ENCODE measurements at regions not wholly inside any gene's neighbourhood (a gene's known extent, or its start where the extent isn't known, plus 50 kb on each side); places are given as distances from the start of the nearest gene placed in this dataset.
"Not testable (repeated sequence)": the region's sequence is repeated elsewhere in the genome, so short reads cannot be mapped to it uniquely, and the experiment has no call there.

DNA sequence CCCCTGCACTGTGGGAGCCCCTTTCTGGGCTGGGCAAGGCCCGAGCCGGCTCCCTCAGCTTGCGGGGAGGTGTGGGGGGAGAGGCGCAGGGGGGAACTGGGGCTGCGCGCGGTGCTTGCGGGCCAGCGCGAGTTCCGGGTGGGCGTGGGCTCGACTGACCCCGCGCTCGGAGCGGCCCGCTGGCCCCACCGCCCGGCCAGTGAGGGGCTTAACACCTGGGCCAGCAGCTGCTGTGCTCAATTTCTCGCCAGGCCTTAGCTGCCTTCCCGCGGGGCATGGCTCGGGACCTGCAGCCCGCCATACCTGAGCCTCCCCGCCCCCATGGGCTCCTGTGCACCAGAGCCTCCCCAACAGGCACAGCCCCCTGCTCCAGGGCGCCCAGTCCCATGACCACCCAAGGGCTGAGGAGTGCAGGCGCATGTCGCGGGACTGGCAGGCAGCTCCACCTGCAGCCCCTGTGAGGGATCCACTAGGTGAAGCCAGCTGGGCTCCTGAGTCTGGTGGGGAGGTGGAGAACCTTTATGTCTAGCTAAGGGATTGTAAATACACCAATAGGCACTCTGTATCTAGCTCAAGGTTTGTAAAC lies 122.8 kb upstream of the FAT4 start:
- H3K4me3 ChIP-seq (ENCODE audit: low read depth, low read length); H3K36me3 ChIP-seq (ENCODE audit: control insufficient read depth, insufficient read depth, low read length); H3K9me3 ChIP-seq (ENCODE audit: control insufficient read depth, insufficient read depth, low read depth, low read length); H3K4me1 ChIP-seq (ENCODE audit: control insufficient read depth, insufficient read depth, low read length); H3K9ac ChIP-seq (ENCODE audit: low read length); H3K27me3 ChIP-seq (ENCODE audit: control insufficient read depth, insufficient read depth, low read length); H3K27ac ChIP-seq (ENCODE audit: low read depth, low read length): not testable (repeated sequence)

DNA sequence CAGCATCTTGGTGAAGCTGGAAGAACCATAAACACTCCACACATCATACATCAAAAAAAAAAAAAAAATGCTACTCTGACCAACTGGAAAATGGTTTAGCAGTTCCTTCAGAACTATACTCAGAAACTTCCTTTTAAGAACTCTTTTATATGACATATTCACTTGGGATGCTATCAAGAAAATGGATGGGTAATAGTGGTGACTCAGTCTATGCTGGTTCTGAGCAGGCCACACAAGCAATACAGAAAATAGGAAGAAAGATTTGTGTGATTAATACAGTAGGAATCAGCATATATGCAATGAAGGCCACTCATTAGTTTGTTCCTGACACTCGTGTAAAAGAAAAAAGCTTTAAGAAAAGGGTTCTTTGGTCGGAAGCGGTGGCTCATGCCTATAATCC lies 123.5 kb upstream of the FAT4 start:
- Histone ChIP-seq H3K27me3 (ENCODE audit: control insufficient read depth, insufficient read depth, low read length) (no peaks in the 10 kb centered on the region), H3K27ac (ENCODE audit: low read depth, low read length) (no peak overlapping the region), H3K36me3 (ENCODE audit: control insufficient read depth, insufficient read depth, low read length) (no peaks in the 10 kb centered on the region), H3K4me1 (ENCODE audit: control insufficient read depth, insufficient read depth, low read length) (no peaks in the 10 kb centered on the region), H3K9me3 (ENCODE audit: control insufficient read depth, insufficient read depth, low read depth, low read length) (0 out of 2 replicates have a peak, but pooled peaks cover 4% of the 10 kb centered on the region), H3K4me3 (ENCODE audit: low read depth, low read length) (no peak overlapping the region), H3K9ac (ENCODE audit: low read length) (no peak overlapping the region)

DNA sequence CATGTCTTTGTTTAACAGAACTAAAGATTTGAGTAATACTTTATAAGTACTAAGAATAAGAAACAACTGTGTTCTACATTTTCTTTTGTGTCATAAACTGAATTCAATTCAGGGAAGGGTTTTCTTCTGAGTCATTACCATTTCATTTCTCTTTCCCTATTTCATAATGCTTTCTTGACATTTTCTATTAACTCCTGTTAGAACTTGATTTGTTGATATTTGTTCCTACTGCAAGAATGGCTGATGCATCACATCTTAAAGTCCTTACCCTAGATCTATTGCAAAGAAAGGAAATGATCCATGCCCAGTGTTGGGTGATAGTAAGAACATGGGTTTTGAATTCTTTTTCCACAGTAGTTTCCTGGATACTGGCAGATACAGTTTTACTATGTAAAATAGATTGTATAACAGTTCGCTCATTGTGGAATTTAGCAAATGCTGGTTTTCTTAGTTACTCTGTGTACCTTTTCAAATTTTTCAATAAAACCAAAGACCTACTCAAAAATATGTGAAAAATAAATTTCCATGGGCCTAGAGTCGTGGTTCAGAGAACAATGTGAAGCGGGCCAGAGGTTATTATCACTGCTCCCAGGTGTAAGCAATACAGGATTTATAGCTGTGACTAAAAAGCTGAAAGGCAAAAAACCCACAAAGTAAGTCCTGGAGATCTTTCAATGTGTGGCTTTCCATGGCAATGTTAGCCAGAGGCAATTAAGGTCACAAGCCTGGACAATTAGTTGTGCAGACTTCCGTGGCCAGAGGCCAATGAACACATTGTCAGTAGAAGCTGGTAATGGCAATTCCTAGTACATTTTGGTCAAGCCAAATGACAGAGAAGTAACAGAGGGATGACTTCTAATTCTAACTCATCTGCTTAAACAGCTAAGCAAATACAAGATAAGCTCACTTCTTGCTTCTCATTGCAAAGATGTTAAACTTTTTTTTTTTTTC lies 127.3 kb upstream of the FAT4 start:
- H3K27ac ChIP-seq (ENCODE audit: low read depth, low read length), result no peak overlapping the region

DNA sequence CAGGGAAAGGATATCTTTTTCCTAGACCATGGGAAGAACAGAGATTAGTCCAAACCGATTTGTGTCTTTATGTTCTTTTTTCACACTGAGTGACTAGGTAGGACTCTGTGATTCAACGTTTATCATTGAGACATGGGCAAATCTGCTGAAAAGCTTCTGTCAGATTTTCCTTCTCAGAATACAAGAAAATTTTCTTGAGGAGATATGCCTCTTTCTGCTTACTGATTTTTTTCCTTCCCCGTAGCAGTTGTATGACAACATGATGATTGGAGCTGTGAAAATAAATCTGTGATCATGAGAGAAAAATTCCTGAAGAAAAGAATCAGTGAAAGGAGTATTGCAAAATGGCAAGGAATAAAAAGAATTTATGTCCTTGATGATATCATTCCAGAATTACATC lies 130.6 kb upstream of the FAT4 start:
- Histone ChIP-seq H3K27me3 (ENCODE audit: control insufficient read depth, insufficient read depth, low read length) (no peaks in the 10 kb centered on the region), H3K9ac (ENCODE audit: low read length) (no peak overlapping the region), H3K36me3 (ENCODE audit: control insufficient read depth, insufficient read depth, low read length) (no peaks in the 10 kb centered on the region), H3K4me3 (ENCODE audit: low read depth, low read length) (no peak overlapping the region), H3K27ac (ENCODE audit: low read depth, low read length) (no peak overlapping the region), H3K9me3 (ENCODE audit: control insufficient read depth, insufficient read depth, low read depth, low read length) (no peaks in the 10 kb centered on the region), H3K4me1 (ENCODE audit: control insufficient read depth, insufficient read depth, low read length) (no peaks in the 10 kb centered on the region)

More for the DNA sequence above, 127.3 kb upstream of the FAT4 start:
- Histone ChIP-seq H3K9me3 (ENCODE audit: control insufficient read depth, insufficient read depth, low read depth, low read length) (0 out of 2 replicates have a peak, but pooled peaks cover 4% of the 10 kb centered on the region), H3K27me3 (ENCODE audit: control insufficient read depth, insufficient read depth, low read length) (no peaks in the 10 kb centered on the region), H3K9ac (ENCODE audit: low read length) (no peak overlapping the region), H3K36me3 (ENCODE audit: control insufficient read depth, insufficient read depth, low read length) (no peaks in the 10 kb centered on the region), H3K4me3 (ENCODE audit: low read depth, low read length) (no peak overlapping the region), H3K4me1 (ENCODE audit: control insufficient read depth, insufficient read depth, low read length) (no peaks in the 10 kb centered on the region)

DNA sequence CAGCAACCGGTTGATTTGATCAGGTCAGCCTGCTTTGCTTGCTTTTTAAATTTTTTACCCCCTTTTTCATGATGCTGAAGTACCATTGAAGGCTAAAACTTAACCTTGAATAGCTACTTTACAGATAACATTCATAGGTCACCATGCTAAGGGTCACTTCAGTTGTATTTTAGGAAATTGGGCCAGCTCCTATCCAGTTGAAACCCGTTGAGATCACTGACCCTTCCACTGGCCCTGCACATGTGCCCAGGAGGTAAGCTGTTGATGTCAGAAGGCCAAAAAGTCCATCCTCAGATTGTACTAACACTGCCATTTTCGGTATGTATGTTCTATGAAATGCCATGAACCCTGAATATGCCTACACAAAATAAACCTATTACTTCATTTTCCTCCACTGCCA lies 133.0 kb upstream of the FAT4 start:
- no peak overlapping the region for H3K9ac ChIP-seq (ENCODE audit: low read length)
- H3K36me3 ChIP-seq (ENCODE audit: control insufficient read depth, insufficient read depth, low read length), result no peaks in the 10 kb centered on the region
- no peak overlapping the region for H3K4me3 ChIP-seq (ENCODE audit: low read depth, low read length)
- H3K27me3 ChIP-seq (ENCODE audit: control insufficient read depth, insufficient read depth, low read length), result no peaks in the 10 kb centered on the region
- no peaks in the 10 kb centered on the region for H3K9me3 ChIP-seq (ENCODE audit: control insufficient read depth, insufficient read depth, low read depth, low read length)
- no peak overlapping the region for H3K27ac ChIP-seq (ENCODE audit: low read depth, low read length)
- no peaks in the 10 kb centered on the region for H3K4me1 ChIP-seq (ENCODE audit: control insufficient read depth, insufficient read depth, low read length)

DNA sequence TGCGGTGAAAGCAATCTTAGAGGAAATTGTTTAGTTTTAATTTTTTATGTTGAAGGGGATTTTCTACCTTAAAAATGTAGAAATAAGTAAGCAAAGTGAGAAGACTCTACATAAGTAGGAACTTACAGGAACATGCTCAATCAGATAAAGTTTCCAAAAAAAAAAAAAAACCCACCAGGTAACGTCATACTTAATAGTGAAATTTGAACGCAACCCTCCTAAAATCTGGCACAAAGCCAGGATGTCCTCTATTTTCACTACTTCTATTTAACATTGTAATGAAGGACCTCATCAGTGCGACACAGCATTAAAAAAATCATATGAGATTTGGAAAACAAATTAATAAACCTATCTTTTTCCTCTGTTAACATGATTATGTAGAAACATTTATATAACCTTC lies 135.0 kb upstream of the FAT4 start:
- no peak overlapping the region for H3K4me3 ChIP-seq (ENCODE audit: low read depth, low read length)
- H3K4me1 ChIP-seq (ENCODE audit: control insufficient read depth, insufficient read depth, low read length), result no peaks in the 10 kb centered on the region
- no peak overlapping the region for H3K27ac ChIP-seq (ENCODE audit: low read depth, low read length)
- no peak overlapping the region for H3K9ac ChIP-seq (ENCODE audit: low read length)
- H3K27me3 ChIP-seq (ENCODE audit: control insufficient read depth, insufficient read depth, low read length), result no peaks in the 10 kb centered on the region
- H3K9me3 ChIP-seq (ENCODE audit: control insufficient read depth, insufficient read depth, low read depth, low read length), result no peaks in the 10 kb centered on the region
- H3K36me3 ChIP-seq (ENCODE audit: control insufficient read depth, insufficient read depth, low read length), result no peaks in the 10 kb centered on the region

DNA sequence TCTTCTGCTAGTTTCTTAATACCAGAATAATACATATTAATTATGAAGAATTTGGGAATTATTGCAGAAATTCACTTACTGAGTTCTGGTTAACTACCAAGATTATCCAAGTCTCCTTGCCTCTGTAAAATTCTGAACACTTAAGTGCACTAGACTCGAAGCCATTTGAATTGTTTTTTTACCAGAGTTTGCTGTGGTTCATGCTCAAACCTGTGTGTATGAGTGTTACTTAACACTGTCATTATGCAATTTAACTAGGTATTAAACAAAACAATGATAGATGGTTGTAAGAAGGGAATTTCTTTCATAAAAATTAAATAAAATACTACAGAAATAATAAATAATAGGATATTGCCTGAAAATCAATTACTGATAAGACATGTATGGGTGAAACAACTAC lies 145.6 kb upstream of the FAT4 start:
- Histone ChIP-seq H3K9ac (ENCODE audit: low read length) (no peak overlapping the region), H3K27ac (ENCODE audit: low read depth, low read length) (no peak overlapping the region), H3K9me3 (ENCODE audit: control insufficient read depth, insufficient read depth, low read depth, low read length) (no peaks in the 10 kb centered on the region), H3K36me3 (ENCODE audit: control insufficient read depth, insufficient read depth, low read length) (no peaks in the 10 kb centered on the region), H3K4me1 (ENCODE audit: control insufficient read depth, insufficient read depth, low read length) (no peaks in the 10 kb centered on the region), H3K27me3 (ENCODE audit: control insufficient read depth, insufficient read depth, low read length) (no peaks in the 10 kb centered on the region), H3K4me3 (ENCODE audit: low read depth, low read length) (no peak overlapping the region)

DNA sequence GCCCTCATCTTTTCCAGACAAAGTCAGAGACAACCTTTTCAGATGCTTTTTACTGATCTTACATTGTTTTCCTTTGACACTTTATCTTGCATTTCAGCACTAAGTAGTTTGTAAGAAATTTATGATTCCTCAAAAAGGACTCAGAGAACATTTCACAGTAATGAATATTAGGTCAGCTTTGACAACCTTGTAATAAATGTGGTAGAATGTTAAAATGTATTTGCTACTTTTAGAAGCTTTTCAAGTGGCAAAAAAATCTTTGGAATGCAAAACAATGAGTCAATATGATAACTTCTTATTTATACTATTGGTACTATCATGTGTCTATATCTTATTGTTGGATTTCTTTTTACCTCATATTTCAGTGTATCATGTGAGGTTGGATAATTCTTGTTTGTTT lies 146.2 kb upstream of the FAT4 start:
- no peak overlapping the region for H3K27ac ChIP-seq (ENCODE audit: low read depth, low read length)
- H3K9ac ChIP-seq (ENCODE audit: low read length), result no peak overlapping the region

DNA sequence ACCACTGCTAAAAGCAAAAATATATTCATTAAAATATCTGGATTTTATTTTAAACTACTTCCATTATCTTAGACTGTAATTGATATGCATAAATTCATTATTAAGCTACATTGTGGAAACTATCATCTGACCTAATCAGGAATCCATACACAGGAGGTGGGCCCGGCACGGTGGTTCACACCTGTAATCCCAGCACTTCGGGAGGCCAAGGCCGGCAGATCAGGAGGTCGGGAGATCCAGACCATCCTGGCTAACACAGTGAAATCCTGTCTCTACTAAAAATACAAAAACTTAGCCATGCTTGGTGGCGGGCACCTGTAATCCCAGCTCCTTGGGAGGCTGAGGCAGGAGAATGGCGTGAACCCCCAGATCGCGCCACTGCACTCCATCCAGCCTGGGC lies 148.7 kb upstream of the FAT4 start:
- H3K4me1 ChIP-seq (ENCODE audit: control insufficient read depth, insufficient read depth, low read length); H3K4me3 ChIP-seq (ENCODE audit: low read depth, low read length); H3K36me3 ChIP-seq (ENCODE audit: control insufficient read depth, insufficient read depth, low read length); H3K9me3 ChIP-seq (ENCODE audit: control insufficient read depth, insufficient read depth, low read depth, low read length); H3K9ac ChIP-seq (ENCODE audit: low read length); H3K27ac ChIP-seq (ENCODE audit: low read depth, low read length); H3K27me3 ChIP-seq (ENCODE audit: control insufficient read depth, insufficient read depth, low read length): not testable (repeated sequence)

More for the DNA sequence above, 146.2 kb upstream of the FAT4 start:
- H3K27me3 ChIP-seq (ENCODE audit: control insufficient read depth, insufficient read depth, low read length), result no peaks in the 10 kb centered on the region
- H3K4me3 ChIP-seq (ENCODE audit: low read depth, low read length), result no peak overlapping the region
- no peaks in the 10 kb centered on the region for H3K4me1 ChIP-seq (ENCODE audit: control insufficient read depth, insufficient read depth, low read length)
- H3K9me3 ChIP-seq (ENCODE audit: control insufficient read depth, insufficient read depth, low read depth, low read length), result no peaks in the 10 kb centered on the region
- no peaks in the 10 kb centered on the region for H3K36me3 ChIP-seq (ENCODE audit: control insufficient read depth, insufficient read depth, low read length)

DNA sequence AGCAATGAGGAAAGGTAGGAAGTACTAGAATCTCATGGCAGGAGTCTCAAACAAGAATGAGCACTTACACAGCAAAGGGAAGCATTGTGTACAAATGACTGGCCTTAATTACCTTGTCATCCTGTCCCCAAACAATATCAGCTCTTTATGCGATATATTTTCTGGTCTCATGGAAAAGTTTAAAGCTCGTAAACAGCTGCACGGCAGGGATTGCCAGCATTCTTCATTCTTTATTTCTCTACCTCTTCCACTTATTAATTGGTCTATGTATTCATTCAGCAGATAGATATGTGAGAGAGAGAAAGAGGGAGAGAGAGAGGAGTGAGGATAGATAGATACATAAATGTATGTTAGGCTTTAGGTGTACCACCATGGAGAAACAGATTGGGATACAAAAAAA lies 155.8 kb upstream of the FAT4 start:
- no peaks in the 10 kb centered on the region for H3K27me3 ChIP-seq (ENCODE audit: control insufficient read depth, insufficient read depth, low read length)
- H3K9ac ChIP-seq (ENCODE audit: low read length), result no peak overlapping the region
- no peaks in the 10 kb centered on the region for H3K4me1 ChIP-seq (ENCODE audit: control insufficient read depth, insufficient read depth, low read length)
- no peak overlapping the region for H3K27ac ChIP-seq (ENCODE audit: low read depth, low read length)
- no peak overlapping the region for H3K4me3 ChIP-seq (ENCODE audit: low read depth, low read length)
- H3K9me3 ChIP-seq (ENCODE audit: control insufficient read depth, insufficient read depth, low read depth, low read length), result peaks cover 2% of the 10 kb centered on the region; the same call in 1 of the 2 replicates
- no peaks in the 10 kb centered on the region for H3K36me3 ChIP-seq (ENCODE audit: control insufficient read depth, insufficient read depth, low read length)

DNA sequence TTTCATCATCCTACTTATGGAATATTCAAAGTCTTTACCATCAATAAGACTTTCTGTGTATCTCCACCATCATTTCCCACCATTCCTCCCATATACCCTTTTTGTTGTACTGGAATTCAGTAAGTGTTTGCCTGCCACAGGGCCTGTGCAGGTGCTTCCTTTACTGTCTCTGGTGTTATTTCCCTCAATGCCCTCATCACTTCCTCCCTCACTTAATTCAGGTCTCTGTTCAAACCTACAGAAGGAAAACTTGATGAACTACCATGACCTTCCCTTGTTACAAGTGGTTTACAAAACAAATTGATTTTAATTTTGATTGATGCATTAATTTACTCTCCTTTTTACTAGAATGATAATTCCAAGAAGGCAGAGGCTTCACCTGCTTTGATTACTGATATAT lies 159.5 kb upstream of the FAT4 start:
- no peak overlapping the region for H3K27ac ChIP-seq (ENCODE audit: low read depth, low read length)
- H3K36me3 ChIP-seq (ENCODE audit: control insufficient read depth, insufficient read depth, low read length), result no peaks in the 10 kb centered on the region
- H3K4me3 ChIP-seq (ENCODE audit: low read depth, low read length), result no peak overlapping the region
- H3K4me1 ChIP-seq (ENCODE audit: control insufficient read depth, insufficient read depth, low read length), result no peaks in the 10 kb centered on the region
- H3K9me3 ChIP-seq (ENCODE audit: control insufficient read depth, insufficient read depth, low read depth, low read length), result no peaks in the 10 kb centered on the region
- no peak overlapping the region for H3K9ac ChIP-seq (ENCODE audit: low read length)
- H3K27me3 ChIP-seq (ENCODE audit: control insufficient read depth, insufficient read depth, low read length), result no peaks in the 10 kb centered on the region
